ENCODE measurements at regions not wholly inside any gene's neighbourhood (a gene's known extent, or its start where the extent isn't known, plus 50 kb on each side); places are given as distances from the start of the nearest gene placed in this dataset.

DNA sequence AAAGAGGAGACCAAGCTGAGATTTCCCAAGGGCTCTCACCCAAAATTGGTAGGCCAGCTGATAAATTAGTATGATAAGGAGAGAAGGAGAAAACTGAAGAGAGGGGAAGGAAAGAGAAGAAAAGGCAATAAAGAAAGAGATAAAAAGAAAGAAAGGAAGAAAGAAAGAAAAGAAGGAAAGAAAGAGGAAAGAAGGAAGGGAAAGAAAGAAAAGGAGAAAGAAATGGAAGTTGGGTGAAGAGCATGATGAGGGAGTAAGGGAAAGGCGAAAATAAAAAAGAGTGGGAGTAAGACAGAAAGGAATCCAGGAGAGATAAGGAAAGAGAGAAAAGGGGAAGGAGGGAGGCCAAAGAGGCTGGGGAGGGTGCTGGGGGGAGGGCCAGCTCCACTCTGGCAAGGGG lies 95.4 kb downstream of the MRM1 start:
- DNase-seq, result no peak

GRCh38 chr17:36697903-36698530 lies 96.6 kb downstream of the MRM1 start:
- DNase-seq, result no peak

DNA sequence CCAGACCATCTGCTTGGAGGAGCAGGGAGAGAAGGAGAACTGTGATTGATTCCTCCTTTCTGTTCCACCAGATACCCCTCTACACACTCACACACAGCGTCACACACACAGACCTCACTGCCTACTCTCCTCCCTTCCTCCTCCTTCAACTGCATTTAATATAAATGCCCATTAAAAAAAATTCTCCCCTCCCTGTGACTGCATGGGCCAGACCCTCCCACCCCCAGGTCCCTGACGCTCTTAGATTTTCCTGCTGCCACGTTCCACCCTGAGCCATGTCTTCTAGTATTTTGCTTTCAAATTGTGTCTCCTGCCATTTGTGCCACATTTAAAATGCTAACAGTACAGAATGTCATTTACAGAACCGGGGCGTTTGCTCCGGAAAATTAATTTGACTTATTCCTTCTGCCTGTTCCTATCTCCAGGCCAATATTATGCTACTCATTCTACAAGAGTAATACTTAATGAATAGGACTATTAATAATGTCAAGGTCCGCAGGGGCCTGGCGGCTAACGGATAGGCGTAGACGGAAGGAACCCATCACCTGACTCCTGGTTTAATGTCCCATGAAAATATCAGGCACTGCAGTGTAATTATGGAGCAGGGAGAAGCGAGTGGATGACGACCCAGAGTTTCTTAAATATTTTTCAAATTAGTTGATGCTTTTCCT lies 100.2 kb downstream of the MRM1 start:
- DNase-seq, result no peak

- DNase-seq, result no peak
Measured at GRCh38 chr17:36702636-36703035, 101.3 kb downstream of the MRM1 start.

GRCh38 chr17:36703860-36704266 lies 102.5 kb downstream of the MRM1 start:
- DNase-seq, result no peak

DNA sequence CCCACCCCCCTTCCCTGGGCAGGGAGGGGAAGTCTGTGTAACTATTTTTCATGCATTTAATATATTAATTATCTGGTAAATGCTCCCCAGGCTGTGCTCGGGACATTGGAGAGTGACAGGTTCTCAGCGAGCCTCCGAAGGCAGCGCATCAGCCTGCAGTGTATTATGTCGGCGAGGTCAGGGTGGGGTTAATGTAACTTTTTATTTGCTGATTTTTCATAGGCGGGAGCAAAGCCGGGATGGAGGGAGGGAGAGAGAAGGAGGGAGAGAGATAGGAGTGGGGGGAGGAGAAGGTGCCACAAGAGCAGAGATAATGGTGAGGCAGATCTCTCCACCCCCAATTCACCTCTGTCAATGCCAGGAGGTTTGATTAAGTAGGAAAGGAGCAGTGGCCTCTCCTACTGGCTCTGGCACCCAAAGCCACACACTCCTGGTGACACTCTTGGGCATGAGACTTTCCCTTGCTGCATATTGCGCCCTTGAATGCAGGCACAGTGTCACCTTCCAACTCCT lies 104.0 kb downstream of the MRM1 start:
- DNase-seq, result no peak

GRCh38 chr17:36705874-36706731 lies 104.7 kb downstream of the MRM1 start:
- peak; percentile 64 for DNase-seq

- no peak for DNase-seq
Measured at GRCh38 chr17:36707904-36708303, 106.5 kb downstream of the MRM1 start.

DNA sequence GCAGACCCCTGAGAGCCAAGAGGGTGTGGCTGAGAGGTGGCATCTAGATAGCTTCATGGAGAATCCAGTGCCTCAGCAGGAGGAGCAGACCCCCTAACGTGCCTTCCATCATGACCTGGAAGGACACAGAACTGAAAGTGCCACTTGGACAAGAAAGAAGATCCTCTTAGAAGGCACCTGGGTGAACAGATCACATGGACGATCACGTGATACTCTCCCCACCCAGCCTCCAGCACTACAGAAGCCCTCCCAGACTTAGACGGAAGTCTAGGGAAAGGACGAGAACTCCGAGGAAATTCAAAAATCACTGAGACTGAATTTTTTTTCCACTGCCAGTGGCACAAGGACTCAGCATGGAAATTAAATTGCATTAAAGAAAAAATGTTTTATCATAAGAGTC lies 113.4 kb downstream of the MRM1 start:
- no peak for DNase-seq

GRCh38 chr17:36715951-36716350 lies 114.6 kb downstream of the MRM1 start:
- DNase-seq, result no peak

GRCh38 chr17:36717088-36717487 lies 115.7 kb downstream of the MRM1 start:
- no peak for DNase-seq

GRCh38 chr17:36720131-36720530 lies 118.7 kb downstream of the MRM1 start:
- DNase-seq, result no peak

DNA sequence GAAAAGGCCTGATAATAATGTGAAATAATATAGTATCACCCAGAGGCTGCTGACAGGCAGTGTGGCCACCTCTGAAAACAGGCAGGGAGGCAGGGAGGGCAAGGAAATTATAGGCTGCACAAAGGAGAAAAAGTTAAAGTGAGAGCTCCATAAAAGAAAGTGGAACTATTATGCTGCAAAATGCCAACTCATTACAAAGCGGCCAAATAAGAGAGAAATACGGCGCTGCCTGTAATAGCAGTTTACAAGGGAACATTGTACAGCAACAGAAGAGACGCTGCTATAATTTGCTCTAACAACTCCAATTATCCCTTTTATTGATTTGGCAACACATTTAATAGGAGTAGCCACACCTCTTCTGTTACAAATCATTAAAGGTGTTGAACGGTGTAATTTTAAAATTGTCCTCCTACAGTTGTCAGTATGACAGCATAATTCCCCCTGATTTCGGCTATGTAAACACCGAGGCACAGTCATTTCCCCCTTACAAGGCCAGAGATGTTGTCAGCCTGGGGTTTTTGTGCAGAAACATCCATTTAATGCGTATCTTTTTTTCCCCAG lies 120.3 kb downstream of the MRM1 start:
- DNase-seq, result peak; percentile 79

DNA sequence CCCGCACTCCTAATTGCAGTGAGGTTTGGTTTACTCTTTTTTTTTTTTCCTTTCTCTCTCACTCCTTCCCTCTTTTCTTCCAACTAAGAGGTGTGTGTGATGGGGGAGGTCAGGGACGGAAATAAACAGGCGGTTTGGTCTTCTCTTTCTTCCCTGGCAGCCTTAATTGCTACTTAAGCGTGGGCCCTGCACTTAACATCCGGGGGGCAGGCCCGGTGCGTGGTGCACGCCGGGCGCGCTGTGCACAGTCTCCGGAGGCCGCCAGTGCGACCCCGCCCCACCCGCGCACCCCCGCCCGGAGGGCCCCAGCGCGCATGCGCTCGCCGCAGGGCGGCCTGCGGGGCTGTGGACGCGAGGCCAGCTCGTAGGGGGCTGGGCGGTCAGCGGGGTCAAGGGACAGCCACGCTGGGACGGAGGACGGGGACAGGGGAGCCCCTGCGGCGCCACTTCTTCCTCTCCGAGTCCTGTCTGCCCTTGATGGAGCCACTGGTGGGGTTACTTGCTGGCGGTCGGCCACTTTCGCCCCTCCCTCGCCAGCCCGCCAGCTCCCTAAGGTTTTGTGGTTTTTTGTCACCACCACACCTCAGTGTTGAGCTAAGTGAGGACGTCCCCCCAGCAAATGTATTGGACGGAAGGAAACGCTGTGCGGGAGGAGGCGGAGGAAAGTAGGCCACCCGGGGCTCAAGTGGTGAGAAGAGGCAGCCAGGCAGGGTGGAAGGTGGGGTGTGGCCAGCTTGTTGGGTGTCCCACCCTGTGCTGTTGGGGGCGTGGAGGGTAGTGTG lies 120.9 kb downstream of the MRM1 start:
- DNase-seq, result peak; percentile 95

DNA sequence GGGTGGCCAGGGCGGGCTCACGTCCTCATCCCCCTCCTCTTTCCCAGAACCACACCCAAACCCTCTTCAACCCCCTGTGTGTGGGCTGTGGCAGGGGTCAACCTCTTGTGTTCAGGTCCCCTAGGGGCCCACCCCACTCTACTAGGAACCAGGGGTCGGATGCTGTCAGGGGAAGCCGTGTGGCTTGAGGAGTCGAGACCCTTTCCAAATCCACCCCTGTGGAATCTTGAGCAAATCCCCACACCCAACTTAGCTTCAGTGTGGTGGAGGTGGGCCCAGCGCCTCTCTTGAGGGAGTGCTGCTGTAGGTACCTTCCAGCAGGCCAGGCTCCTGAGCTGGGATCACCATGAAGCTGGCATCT lies 121.5 kb downstream of the MRM1 start:
- no peak for DNase-seq

- DNase-seq, result no peak
Measured at GRCh38 chr17:36723459-36724025, 122.2 kb downstream of the MRM1 start.

- no peak for DNase-seq
Measured at GRCh38 chr17:36726199-36726598, 124.8 kb downstream of the MRM1 start.

- no peak for DNase-seq
Measured at GRCh38 chr17:36727052-36727451, 125.7 kb downstream of the MRM1 start.

GRCh38 chr17:36727577-36727976 lies 126.2 kb downstream of the MRM1 start:
- DNase-seq, result no peak

DNA sequence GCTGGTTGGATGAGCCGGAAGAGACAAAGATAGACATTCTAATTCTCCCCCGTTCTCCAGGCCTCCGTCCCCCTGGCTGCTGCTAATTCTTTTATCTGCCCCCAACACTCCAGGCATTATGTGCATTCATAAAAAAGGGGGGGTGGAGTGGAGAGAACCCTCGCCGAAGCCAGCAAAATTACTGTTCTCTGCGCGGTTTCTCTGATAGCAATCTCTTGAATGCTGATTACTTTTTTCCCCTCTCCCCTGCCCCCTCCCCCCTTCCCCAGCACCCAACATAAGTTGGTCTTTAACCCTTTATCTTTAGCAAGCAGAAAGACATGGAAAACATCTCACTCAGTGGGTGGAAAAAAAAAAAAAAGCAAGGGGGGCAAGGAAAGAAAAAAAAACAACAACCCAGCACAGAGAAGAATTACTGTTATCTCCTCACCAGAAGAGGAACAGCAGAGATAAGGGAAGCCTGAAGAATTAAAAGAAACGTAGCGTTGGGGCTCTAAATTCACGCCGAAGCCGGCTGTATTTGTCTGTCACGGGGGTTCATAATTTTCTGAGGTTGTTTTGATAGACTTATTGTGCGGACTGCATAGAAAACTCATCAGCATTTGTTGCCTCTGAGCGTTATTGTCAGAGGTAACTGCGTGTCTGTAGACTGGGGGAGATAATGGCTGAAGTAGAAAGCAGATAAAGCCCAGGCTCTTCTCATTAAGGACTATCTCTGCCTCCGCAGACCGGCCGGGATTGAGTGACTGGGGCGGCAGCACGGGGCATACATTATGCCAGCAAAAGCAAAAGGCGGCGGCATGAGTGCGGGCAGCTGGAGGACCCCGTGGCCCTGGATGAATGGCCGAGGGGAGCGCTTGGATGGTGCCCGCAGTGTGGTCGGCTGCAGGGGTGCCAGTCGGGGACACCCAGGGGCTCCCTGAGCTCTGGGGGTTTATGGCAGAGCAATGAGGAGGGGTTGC lies 126.9 kb downstream of the MRM1 start:
- no peak for DNase-seq
